IMR-90 (cell line): ENCODE measurements at regions not wholly inside any gene's neighbourhood (a gene's known extent, or its start where the extent isn't known, plus 50 kb on each side); places are given as distances from the start of the nearest gene placed in this dataset.

Experiments used
- ATAC-seq: fragments of 200-7000 bp; cut with Tn5 transposase; 2 replicates; pipeline ENCODE4 v1.9.1; 2020; ENCODE audit warnings: low read depth, mild to moderate bottlenecking, moderate library complexity
- BruUV-seq: library from RNA; stranded (reverse); fragments of 400-500 nt; replicated peaks from 2 replicates; lab custom pipeline; 2021; lab: Mats Ljungman, UMichigan
- CTCF ChIA-PET: fragments of 300-600 bp; formaldehyde crosslinking; extraction: SDS; loops from one replicate; lab custom pipeline; 2021; ENCODE audit warnings: antibody characterized with exemption; lab: Yijun Ruan, JAX
- POLR2A ChIA-PET: fragments of 300-600 bp; sonication (Branson Sonifier 250); formaldehyde crosslinking; loops from one replicate; lab custom pipeline; 2022; ENCODE audit warnings: antibody characterized with exemption; ENCODE audit not compliant: unreplicated experiment; lab: Charles Lee
- DNase-seq: peaks from one replicate; pipeline ENCODE4 v3.0.0; 2013
- H2AFZ ChIP-seq: replicated peaks from 2 replicates; pipeline ENCODE3; 2013; ENCODE audit warnings: low read length, mild to moderate bottlenecking; ENCODE audit not compliant: poor library complexity
- H2AK5ac ChIP-seq: 2 replicates; pipeline ENCODE4 v1.6.1; 2013; ENCODE audit warnings: low read depth, low read length, inconsistent platforms
- H2AK9ac ChIP-seq: replicated peaks from 2 replicates; pipeline ENCODE3; 2013; ENCODE audit warnings: mild to moderate bottlenecking, low read depth, low read length, moderate library complexity; ENCODE audit not compliant: poor library complexity
- H2BK120ac ChIP-seq: 2 replicates; pipeline ENCODE4 v1.6.1; 2013; ENCODE audit warnings: low read depth, low read length, inconsistent platforms
- H2BK15ac ChIP-seq: 3 replicates; pipeline ENCODE4 v1.6.1; 2013; ENCODE audit warnings: low read depth, low read length, inconsistent platforms
- H2BK20ac ChIP-seq: 2 replicates; pipeline ENCODE4 v1.6.1; 2013; ENCODE audit warnings: low read depth, mild to moderate bottlenecking, inconsistent platforms, low read length, moderate library complexity
- H2BK5ac ChIP-seq: 2 replicates; pipeline ENCODE4 v1.6.1; 2013; ENCODE audit warnings: mild to moderate bottlenecking, low read depth, low read length, inconsistent platforms; ENCODE audit not compliant: poor library complexity, severe bottlenecking
- H3K14ac ChIP-seq: replicated peaks from 2 replicates; pipeline ENCODE4 v1.6.1; 2013; ENCODE audit warnings: low read depth, low read length, inconsistent platforms
- H3K18ac ChIP-seq: 2 replicates; pipeline ENCODE4 v1.6.1; 2013; ENCODE audit warnings: low read depth, low read length, control low read depth
- H3K23ac ChIP-seq: 2 replicates; pipeline ENCODE4 v1.6.1; 2013; ENCODE audit warnings: low read depth, low read length, inconsistent platforms
- H3K27ac ChIP-seq: 2 replicates; pipeline ENCODE4 v1.5.1; 2013; ENCODE audit warnings: mild to moderate bottlenecking, control low read depth, low read length; ENCODE audit not compliant: insufficient read depth
- H3K27me3 ChIP-seq: 2 replicates; pipeline ENCODE4 v1.6.1; 2013; ENCODE audit warnings: low read length; ENCODE audit not compliant: control insufficient read depth, insufficient read depth
- H3K36me3 ChIP-seq: 2 replicates; pipeline ENCODE4 v1.6.1; 2013; ENCODE audit warnings: low read length, mixed read lengths; ENCODE audit not compliant: control insufficient read depth, insufficient read depth
- H3K4ac ChIP-seq: 2 replicates; pipeline ENCODE4 v1.6.1; 2013; ENCODE audit warnings: low read depth, low read length, inconsistent platforms
- H3K4me1 ChIP-seq: 2 replicates; pipeline ENCODE4 v1.6.1; 2013; ENCODE audit warnings: low read length, mixed read lengths; ENCODE audit not compliant: control insufficient read depth, insufficient read depth
- H3K4me2 ChIP-seq: 2 replicates; pipeline ENCODE4 v1.6.1; 2013; ENCODE audit warnings: low read depth, mild to moderate bottlenecking, control low read depth, low read length, moderate library complexity
- H3K4me3 ChIP-seq: 2 replicates; pipeline ENCODE4 v1.5.1; 2013; ENCODE audit warnings: low read depth, mild to moderate bottlenecking, control low read depth, low read length, moderate library complexity; ENCODE audit not compliant: insufficient read depth
- H3K56ac ChIP-seq: 2 replicates; pipeline ENCODE4 v1.6.1; 2013; ENCODE audit warnings: low read length, inconsistent platforms; ENCODE audit not compliant: insufficient read depth; ENCODE audit errors: extremely low read depth
- H3K79me1 ChIP-seq, 2 experiments: 2 replicates each; pipeline ENCODE4 v1.6.1; 2013; ENCODE audit warnings: low read length in 2 of 2, inconsistent platforms in 1 of 2, low read depth in 1 of 2
- H3K9ac ChIP-seq: 2 replicates; pipeline ENCODE4 v1.6.1; 2013; ENCODE audit warnings: low read depth, low read length, control low read depth
- H3K9me1 ChIP-seq: 2 replicates; pipeline ENCODE4 v1.6.1; 2013; ENCODE audit warnings: low read length, inconsistent platforms; ENCODE audit not compliant: insufficient read depth
- H3K9me3 ChIP-seq: 2 replicates; pipeline ENCODE4 v1.6.1; 2013; ENCODE audit warnings: low read length; ENCODE audit not compliant: control insufficient read depth, insufficient read depth
- H4K20me1 ChIP-seq: 2 replicates; pipeline ENCODE4 v1.6.1; 2013; ENCODE audit warnings: low read length, inconsistent platforms; ENCODE audit not compliant: insufficient read depth
- H4K5ac ChIP-seq: 2 replicates; pipeline ENCODE4 v1.6.1; 2013; ENCODE audit warnings: mild to moderate bottlenecking, low read depth, low read length, control low read depth
- H4K8ac ChIP-seq, 2 experiments: 2 replicates each; pipeline ENCODE4 v1.6.1; 2013; ENCODE audit warnings: low read depth in 2 of 2, low read length in 2 of 2, control low read depth in 1 of 2, inconsistent platforms in 1 of 2
- H4K91ac ChIP-seq: 2 replicates; pipeline ENCODE4 v1.6.1; 2013; ENCODE audit warnings: low read depth, low read length, inconsistent platforms; ENCODE audit not compliant: insufficient read depth
- CEBPB ChIP-seq: IDR thresholded peaks from 2 replicates; pipeline ENCODE4 v1.6.1; 2012; ENCODE audit warnings: low read depth, low read length, improper control_type of control experiment
- FOS ChIP-seq: fragments of 150-350 bp; IDR thresholded peaks from 2 replicates; pipeline ENCODE4 v1.6.1; 2016; ENCODE audit warnings: low read depth, low read length
- MAZ ChIP-seq: IDR thresholded peaks from 2 replicates; pipeline ENCODE4 v1.6.1; 2012; ENCODE audit warnings: low read depth, mild to moderate bottlenecking, low read length, improper control_type of control experiment, moderate library complexity, borderline replicate concordance
- NFE2L2 ChIP-seq: fragments of 150-350 bp; IDR thresholded peaks from 2 replicates; pipeline ENCODE4 v1.6.1; 2016; ENCODE audit warnings: low read depth, mild to moderate bottlenecking, low read length
- RCOR1 ChIP-seq: IDR thresholded peaks from 2 replicates; pipeline ENCODE4 v1.6.1; 2012; ENCODE audit warnings: mild to moderate bottlenecking, low read length, improper control_type of control experiment; ENCODE audit not compliant: insufficient replicate concordance
- RFX5 ChIP-seq: IDR thresholded peaks from 2 replicates; pipeline ENCODE4 v1.8.0; 2012; ENCODE audit warnings: low read depth, mild to moderate bottlenecking, low read length, moderate library complexity
- SMC3 ChIP-seq: fragments of 150-350 bp; IDR thresholded peaks from 2 replicates; pipeline ENCODE4 v1.6.1; 2016; ENCODE audit warnings: low read depth, mild to moderate bottlenecking, antibody characterized with exemption, low read length, moderate library complexity
- WGBS, 2 experiments: methylation state at CpG; one replicate each; pipeline versions ENCODE4 v1.1.5 to v1.1.7; 2013; ENCODE audit warnings: missing lambda C conversion rate in 2 of 2; ENCODE audit not compliant: insufficient read length in 1 of 2; ENCODE audit errors: extremely low coverage in 2 of 2; 5-methylcytosine and 5-hydroxymethylcytosine counted together
- dilution Hi-C: fragments of 300-500 bp; cut with HindIII; formaldehyde crosslinking; loops from one replicate; pipeline ENCODE4 v1.14.3; 2018; ENCODE audit warnings: low sequenced_read_pairs; ENCODE audit not compliant: unreplicated experiment
- in situ Hi-C: fragments of 300-500 bp; cut with MboI; formaldehyde crosslinking; loops from 3 replicates; pipeline ENCODE4 v1.14.3; 2019; ENCODE audit warnings: low sequenced_read_pairs, inconsistent platforms, mixed read lengths
- intact Hi-C: fragments of 100-400 bp; cut with micrococcal nuclease; formaldehyde crosslinking; loops from 2 replicates; pipeline ENCODE4 v1.10.0; 2022
- TF ChIP-seq, protein P1 (sequence below): conservative IDR thresholded peaks from 2 replicates; pipeline ENCODE4 v1.5.1; 2012; ENCODE audit warnings: mild to moderate bottlenecking, low read depth, low read length, improper control_type of control experiment
- TF ChIP-seq, protein P2 (sequence below): fragments of 150-350 bp; IDR thresholded peaks from 2 replicates; pipeline ENCODE4 v1.6.1; 2016; ENCODE audit warnings: low read depth, mild to moderate bottlenecking, low read length, moderate library complexity, borderline replicate concordance
- TF ChIP-seq, protein P3 (sequence below): fragments of 150-350 bp; IDR thresholded peaks from 2 replicates; pipeline ENCODE4 v1.6.1; 2017; ENCODE audit warnings: mild to moderate bottlenecking, antibody characterized with exemption, low read length, low read depth

DNA sequence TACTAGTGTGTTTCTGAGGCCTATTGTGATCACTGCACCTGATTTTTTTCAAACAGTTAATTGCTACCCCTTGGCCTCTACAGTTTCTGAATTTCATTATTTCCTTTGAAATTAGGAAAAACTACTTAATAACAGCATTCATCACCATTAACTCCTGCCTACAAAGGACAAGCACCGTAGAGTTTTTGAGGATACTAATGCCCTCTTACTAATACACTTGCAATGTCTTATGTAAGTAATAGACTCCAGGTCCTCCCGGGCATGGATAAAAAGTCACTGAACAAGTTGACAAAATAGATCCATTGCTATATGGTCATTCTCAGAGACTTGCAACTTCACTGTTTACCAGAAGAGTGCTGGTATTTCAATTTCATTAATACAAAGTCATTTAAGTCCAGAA lies 1172.5 kb downstream of the CDH12 start:
- Histone ChIP-seq H3K18ac (peak overlapping the region; percentile 23; the same call in 1 of the 2 replicates), H3K9me3 (no peaks in the 10 kb centered on the region), H2BK5ac (peak overlapping the region; percentile 76), H3K36me3 (no peaks in the 10 kb centered on the region), H4K8ac (no peak overlapping the region), H2AK5ac (no peak overlapping the region), H2AFZ (no peak overlapping the region), H3K14ac (no peak overlapping the region), H4K91ac (no peak overlapping the region), H2BK120ac (no peak overlapping the region), H3K4me2 (peak overlapping the region; percentile 37; the same call in 1 of the 2 replicates), H2BK20ac (no peak overlapping the region), H3K9me1 (no peaks in the 10 kb centered on the region), H3K79me1 (no peaks in the 10 kb centered on the region), H3K4ac (no peak overlapping the region), H3K9ac (no peak overlapping the region), H3K56ac (no peak overlapping the region), H4K5ac (no peak overlapping the region), H3K27ac (peak overlapping the region; percentile 32; the same call in 1 of the 2 replicates), H3K4me3 (no peak overlapping the region), H3K4me1 (peaks cover 5% of the 10 kb centered on the region; the same call in 1 of the 2 replicates), H3K23ac (no peak overlapping the region), H2BK15ac (no peak overlapping the region), H2AK9ac (no peak overlapping the region), H3K27me3 (no peaks in the 10 kb centered on the region), H4K20me1 (no peaks in the 10 kb centered on the region)
- ChIA-PET POLR2A (no interaction called here), CTCF (no interaction called here)
- DNase-seq = peak; percentile 35
- in situ Hi-C loops = no loop called here
- intact Hi-C loops = no loop called here
- no TSS peak for BruUV-seq
- no CpG with 5 or more reads among the region's 2 CpGs for WGBS, 2 experiments
- peak; percentile 42 for ATAC-seq
- TF ChIP-seq, protein P1, sequence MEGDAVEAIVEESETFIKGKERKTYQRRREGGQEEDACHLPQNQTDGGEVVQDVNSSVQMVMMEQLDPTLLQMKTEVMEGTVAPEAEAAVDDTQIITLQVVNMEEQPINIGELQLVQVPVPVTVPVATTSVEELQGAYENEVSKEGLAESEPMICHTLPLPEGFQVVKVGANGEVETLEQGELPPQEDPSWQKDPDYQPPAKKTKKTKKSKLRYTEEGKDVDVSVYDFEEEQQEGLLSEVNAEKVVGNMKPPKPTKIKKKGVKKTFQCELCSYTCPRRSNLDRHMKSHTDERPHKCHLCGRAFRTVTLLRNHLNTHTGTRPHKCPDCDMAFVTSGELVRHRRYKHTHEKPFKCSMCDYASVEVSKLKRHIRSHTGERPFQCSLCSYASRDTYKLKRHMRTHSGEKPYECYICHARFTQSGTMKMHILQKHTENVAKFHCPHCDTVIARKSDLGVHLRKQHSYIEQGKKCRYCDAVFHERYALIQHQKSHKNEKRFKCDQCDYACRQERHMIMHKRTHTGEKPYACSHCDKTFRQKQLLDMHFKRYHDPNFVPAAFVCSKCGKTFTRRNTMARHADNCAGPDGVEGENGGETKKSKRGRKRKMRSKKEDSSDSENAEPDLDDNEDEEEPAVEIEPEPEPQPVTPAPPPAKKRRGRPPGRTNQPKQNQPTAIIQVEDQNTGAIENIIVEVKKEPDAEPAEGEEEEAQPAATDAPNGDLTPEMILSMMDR = no peak
- TF ChIP-seq CEBPB (no peak), RCOR1 (no peak), SMC3 (no peak), FOS (no peak), MAZ (no peak), NFE2L2 (no peak), RFX5 (no peak)
- TF ChIP-seq, protein P2, sequence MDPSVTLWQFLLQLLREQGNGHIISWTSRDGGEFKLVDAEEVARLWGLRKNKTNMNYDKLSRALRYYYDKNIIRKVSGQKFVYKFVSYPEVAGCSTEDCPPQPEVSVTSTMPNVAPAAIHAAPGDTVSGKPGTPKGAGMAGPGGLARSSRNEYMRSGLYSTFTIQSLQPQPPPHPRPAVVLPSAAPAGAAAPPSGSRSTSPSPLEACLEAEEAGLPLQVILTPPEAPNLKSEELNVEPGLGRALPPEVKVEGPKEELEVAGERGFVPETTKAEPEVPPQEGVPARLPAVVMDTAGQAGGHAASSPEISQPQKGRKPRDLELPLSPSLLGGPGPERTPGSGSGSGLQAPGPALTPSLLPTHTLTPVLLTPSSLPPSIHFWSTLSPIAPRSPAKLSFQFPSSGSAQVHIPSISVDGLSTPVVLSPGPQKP = no peak
- TF ChIP-seq, protein P3, sequence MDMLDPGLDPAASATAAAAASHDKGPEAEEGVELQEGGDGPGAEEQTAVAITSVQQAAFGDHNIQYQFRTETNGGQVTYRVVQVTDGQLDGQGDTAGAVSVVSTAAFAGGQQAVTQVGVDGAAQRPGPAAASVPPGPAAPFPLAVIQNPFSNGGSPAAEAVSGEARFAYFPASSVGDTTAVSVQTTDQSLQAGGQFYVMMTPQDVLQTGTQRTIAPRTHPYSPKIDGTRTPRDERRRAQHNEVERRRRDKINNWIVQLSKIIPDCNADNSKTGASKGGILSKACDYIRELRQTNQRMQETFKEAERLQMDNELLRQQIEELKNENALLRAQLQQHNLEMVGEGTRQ = no peak
- dilution Hi-C loops = no loop called here
